T1000 (cell line): ENCODE measurements at regions not wholly inside any gene's neighbourhood (a gene's known extent, or its start where the extent isn't known, plus 50 kb on each side); places are given as distances from the start of the nearest gene placed in this dataset.

ENCODE experiments used
- DNase-seq: peaks from one replicate; lab custom pipeline; 2025; ENCODE audit warnings: mixed read lengths; lab: John Stamatoyannopoulos, UW

GRCh38 chr5:174410716-174411478 lies 313.5 kb upstream of the MSX2 start:
- DNase-seq, result peak; percentile 16

DNA sequence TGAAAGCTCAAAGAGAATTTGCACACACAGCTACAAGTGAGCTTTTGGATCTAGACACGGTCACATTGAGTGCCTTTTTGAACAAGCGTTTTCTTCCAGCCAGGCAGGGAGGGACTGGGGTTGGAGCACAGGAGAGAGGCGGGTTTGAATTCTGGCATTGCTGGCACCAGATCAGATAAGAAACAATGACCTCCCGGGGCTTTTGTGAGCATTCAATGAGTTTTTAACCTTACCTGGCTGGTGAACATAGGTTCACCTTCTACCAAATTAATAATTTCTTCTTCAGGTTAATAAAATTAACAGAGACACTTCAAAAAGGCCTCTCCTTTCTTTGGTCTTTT lies 312.9 kb upstream of the MSX2 start:
- DNase-seq, result no peak

GRCh38 chr5:174412374-174412773 lies 312.0 kb upstream of the MSX2 start:
- DNase-seq, result no peak

- DNase-seq, result no peak
Observed at GRCh38 chr5:174412941-174413340, 311.4 kb upstream of the MSX2 start.

- DNase-seq, result no peak
Observed at GRCh38 chr5:174413567-174414314, 310.6 kb upstream of the MSX2 start.

GRCh38 chr5:174414315-174414710 lies 310.1 kb upstream of the MSX2 start:
- no peak for DNase-seq

DNA sequence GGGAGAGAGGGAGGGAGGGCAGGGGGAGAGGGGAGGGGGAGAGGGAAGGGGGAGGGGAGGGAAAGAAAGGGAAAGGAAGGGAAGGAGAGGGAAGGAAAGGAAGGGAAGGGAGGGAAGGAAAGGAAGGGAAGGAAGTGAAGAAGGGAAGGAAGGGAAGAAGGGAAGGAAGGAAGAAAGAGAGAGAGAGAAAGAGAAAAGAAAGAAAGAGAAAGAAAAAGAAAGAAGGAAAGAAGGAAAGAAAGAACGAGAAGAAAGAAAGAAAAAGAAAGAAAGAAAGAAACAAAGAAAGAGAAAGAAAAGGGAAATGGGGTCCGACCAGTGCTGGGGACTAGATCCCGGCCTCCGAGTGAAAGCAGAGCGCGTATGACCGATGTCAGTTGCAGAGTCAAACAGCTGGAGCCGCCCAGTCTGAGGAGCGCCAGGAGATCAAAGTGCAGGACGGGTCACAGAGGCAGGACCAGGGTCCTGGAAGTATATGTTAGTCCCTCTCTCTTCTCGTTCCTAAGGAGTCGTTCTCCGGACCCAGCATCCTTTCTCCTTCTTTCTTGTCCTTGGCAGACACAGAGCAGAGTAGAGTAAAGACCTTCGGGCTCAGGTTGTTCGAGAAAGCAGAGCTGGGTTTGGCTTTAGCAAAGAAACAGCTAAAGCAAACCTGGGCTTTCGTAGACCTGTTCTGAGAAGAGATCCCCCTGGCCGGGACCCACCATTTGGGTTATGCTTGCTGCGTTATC lies 305.4 kb upstream of the MSX2 start:
- DNase-seq, result no peak

GRCh38 chr5:174419540-174420132 lies 304.7 kb upstream of the MSX2 start:
- peak; percentile 76 for DNase-seq

DNA sequence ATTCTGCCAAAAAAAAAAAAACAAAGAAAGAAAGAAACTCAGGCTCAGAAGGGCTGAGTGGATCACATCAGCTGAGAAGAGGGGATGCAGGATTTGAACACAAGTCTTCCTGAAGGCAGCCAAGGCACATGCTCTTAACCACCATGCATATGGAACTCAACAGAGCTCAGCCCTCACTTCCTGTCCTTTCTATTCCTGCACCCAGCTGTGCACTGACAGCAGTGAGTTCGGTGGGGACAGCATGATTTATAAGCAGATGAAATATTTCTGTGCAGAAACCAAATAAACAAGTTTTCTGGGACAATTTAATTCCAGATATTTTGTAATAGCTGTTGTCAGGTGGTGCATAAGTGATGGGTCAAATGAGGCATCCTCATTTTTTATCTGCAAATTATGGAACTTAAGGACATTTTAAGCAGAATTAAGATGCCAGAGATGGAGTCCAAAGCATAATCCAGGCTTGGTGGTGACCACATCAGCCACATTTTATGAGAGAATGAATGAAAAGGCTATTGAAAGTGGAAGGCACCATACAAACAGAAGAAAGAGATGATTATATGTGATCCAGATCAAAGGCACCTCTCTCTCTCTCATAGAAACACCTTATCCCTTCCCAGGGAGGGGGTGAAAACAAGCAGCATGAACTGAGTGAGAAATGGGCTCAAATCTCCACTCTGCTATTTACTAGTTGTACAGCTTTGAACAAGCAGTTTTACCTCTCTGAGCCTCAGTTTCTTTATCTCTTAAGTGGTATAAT lies 303.6 kb upstream of the MSX2 start:
- DNase-seq, result no peak

DNA sequence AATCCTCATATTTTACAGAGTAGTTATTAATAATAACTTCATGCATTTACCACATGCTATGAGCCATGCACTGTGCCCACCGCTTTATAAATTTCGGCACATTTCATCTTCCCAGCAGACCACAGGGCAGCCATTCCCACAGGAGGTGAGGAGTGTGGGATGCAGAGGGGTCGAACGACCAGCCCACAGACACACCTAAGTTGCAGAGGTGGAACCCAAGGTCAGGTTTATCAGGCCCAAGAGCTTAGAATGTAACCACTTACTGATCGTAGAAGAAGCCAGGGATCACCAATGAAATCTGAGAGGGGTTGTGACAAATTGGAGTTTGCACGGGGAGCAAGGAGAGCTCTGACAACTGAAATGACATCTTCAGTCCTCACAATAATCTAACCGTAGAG lies 303.0 kb upstream of the MSX2 start:
- DNase-seq, result no peak

GRCh38 chr5:174423558-174423957 lies 300.8 kb upstream of the MSX2 start:
- no peak for DNase-seq

DNA sequence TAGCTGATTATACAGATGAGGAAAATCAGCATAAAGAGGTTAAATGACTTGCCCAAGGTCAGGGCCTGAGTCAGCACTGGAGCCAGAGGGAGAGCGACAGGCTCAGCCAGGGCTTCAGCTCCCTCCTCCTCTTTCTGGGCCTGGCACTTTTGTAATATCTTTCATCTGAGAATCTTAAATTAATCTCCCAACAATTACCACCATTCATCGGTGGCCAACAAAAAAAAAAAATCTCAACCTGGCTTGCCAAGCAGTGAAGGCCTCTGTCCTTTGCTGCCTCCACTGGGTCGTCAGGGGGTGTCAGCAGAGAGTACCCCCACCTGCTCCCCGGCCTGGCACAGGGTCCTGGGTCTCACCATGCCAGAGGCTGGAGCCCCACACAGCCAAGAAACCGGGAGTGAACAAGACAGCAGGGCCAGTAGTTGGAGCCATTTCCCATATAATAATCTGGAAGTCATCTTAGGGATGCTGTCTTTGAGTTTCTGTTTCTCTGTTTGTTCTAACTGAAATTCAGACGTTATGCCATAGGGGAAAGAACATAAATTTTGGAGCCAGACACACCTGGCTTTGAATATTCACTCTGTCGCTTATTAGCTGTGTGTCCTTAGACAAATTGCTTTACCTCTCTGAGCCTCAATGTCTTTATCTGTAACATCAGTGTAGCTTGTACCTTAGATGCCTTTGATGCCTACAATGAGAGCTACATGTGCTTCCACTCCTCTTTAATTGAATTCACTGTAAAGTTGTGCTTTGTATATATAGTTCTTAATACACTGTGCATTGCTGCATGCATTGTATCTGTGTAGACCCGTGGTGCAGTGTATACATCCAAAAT lies 299.9 kb upstream of the MSX2 start:
- no peak for DNase-seq

DNA sequence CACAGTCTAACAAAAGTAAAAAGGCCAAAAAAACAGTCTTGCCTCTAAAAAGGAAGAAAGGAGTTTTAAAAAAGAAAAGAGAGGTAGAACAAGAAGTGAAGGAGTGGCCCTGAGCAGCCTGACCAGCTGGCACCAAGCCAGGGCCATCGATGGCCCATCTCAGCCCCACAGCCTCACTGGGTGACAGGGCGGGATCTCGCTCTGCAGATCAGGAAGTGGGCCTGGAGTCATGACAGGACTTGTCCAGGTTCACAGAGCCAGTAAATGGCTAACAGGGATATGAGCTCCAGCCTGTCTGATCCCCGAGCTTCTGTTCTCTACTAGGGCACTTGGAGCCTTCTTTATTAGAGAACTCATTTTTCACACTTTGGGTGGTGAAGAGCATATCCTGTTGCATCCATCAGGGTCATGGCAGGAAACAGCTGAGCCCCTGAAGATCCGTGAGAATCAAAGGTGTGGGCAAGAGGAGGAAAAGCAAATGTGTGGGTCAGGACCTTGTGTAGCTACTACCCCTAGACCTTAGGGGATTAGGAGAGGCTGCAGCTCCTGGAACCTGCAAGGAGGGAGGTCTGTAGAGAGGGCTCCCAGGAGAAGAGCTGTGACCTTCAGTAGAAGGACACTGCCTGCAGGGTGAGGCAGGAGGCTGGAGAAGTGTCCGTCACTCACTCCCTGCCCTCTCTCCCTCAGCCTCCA lies 299.0 kb upstream of the MSX2 start:
- no peak for DNase-seq

GRCh38 chr5:174425964-174426290 lies 298.5 kb upstream of the MSX2 start:
- DNase-seq, result no peak

DNA sequence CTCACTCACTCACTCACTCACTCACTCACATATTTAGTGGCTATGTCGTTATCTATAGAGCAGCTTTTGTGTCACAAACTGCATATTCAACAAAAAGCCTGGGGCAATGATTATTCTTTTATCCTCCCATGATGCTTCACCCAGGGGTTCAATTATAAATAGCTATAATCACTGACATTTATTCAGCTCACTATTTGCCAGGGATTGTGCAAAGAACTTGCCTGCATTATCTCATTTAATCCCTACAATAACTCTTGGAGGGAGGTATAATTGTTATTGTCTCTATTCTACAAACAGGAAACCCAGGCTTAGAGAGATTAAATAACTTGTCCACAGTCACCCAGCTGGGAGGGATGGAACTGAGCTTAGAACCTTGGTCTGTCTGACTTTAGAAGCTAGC lies 298.0 kb upstream of the MSX2 start:
- no peak for DNase-seq

DNA sequence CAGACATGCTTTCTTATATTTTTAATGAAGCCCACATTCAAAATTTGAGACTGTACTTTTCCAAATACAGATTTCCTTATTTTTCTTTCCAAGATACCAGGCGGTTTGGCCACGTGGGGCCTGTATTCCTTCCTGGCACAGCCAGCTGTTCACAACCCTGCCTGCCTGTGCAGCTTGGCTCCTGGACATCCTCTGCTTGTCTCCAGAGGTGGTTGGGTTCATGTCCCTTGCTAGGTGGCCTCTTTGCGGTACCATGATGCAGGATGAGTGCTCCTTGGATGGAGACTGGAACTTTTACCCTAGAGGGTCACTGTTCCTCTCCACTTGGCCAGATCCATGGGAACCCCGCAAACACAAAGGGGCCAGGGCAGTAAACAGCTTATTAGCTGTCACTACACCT lies 297.5 kb upstream of the MSX2 start:
- DNase-seq, result no peak

DNA sequence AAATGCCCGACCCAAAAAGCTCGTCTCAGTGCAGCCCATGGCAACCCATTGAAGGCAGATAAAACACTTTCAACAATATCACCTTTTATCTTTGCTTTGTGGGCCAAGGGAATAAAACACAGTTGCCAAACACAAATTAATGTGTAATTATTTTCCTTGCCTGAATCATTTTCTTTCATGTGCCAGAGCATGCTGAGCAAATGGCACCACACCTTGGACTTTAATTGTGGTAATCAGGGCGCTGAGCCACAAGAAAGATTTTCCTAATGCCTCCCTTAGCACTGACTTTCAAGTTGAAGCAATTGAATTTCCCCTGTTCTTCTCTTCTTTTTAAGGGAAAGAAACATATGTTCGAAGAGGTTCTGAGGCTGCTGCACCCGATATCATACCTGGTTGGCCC lies 297.1 kb upstream of the MSX2 start:
- DNase-seq, result no peak

DNA sequence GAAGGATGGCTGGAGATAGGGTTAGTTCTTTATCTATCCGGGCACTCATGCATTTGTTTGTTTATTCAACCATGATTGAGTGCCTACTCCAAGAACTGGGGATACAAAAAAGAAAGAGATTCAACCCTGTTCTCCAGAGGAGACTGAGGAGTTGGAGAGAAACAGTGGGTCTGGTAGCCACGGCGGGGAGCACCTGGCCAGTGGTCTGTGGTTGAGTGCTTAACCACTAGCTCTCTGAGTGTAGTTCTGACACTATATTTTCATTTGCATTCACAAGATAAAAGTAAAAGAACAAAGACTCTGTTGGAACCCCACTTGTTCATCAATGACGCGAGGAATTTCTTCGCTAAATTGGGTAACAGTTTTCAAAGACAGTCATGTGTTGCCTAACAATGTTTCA lies 295.5 kb upstream of the MSX2 start:
- DNase-seq, result no peak

DNA sequence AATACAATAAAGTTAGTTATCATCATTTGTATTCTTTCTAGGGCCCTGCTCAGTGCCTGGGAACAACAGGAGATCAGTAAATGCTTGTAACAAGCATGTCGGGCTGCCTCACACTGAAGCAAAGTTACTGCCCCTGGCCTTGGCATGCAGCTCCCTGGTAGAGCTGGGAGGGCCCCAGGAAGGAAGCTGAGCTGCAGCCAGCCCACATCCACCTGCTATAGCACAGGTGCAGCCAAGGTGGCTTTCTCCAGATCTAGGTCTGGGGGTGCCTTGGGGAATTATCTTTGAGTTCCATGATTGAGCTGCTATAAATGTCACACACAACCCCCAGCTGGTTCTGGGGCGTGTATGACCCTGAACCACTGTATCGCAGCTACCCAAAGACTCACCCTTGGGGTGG lies 293.4 kb upstream of the MSX2 start:
- DNase-seq, result no peak

GRCh38 chr5:174431504-174431903 lies 292.9 kb upstream of the MSX2 start:
- no peak for DNase-seq

DNA sequence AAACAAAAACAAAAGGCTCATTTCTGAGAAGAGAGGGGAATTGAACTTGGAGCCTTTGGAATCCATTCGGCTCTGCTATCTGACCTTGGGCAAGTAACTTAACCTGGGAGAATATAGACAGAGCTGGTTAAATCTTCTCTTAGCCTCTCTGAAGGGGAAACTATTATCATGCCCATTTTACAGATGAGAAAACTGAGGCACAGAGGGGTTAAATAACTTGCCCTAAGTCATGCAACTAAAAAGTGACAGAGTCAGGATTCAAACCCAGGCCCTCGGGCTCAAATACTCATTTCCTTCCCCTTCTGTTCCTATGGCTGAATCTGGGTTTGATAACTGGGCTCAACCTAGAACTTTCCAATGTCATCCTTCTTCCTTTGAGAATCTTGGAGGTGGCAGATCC lies 291.3 kb upstream of the MSX2 start:
- no peak for DNase-seq
